ENCODE measurements at regions not wholly inside any gene's neighbourhood (a gene's known extent, or its start where the extent isn't known, plus 50 kb on each side); places are given as distances from the start of the nearest gene placed in this dataset.
"Not testable (repeated sequence)": the region's sequence is repeated elsewhere in the genome, so short reads cannot be mapped to it uniquely, and the experiment has no call there.

DNA sequence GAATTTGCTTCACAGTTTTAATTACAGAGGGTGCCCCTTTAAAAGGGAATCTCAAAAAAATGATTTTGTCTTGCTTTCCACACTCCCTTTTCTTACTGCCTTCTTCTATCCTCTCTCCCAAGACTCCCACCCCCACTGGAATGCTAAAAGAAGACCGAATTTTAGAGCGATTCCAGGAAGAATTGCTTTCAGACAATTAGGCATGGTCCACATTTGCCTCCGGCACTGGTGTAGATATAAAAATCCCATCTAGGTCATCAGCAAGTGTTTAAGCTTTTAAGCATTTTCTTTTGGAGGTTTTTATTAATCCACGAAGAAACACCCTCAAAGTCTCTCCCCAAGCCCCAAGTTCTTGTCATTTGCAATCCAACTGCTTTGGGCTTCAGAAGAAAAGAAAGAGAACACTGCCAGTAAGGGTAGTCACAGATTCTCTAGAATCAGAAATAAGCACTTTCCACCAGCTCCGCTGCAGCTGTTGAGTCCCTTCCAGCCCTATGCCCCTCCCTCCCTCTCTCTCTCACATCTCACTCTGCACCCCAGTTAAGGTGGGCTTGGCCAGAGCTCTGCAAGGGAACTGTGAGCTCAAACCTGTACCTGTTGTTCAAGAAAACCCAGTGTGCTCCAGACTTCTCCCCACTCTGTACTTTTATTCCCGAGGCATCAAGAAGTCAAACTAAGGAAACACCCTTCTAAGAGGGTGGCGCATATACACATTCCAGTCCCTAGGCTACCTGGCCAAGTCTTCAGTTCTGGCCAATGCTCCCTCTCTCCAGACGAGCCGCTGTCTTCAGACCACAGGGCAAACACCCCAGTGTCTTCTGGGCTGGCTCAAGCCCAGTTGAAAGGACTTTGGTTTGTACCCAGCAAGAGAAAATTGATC lies 170.2 kb downstream of the RGS9 start:
- Mint-ChIP-seq H3K27ac (no peak overlapping the region), H3K9me3 (no peaks in the 10 kb centered on the region), H3K36me3 (ENCODE audit: low read depth) (no peaks in the 10 kb centered on the region), H3K27me3 (ENCODE audit: insufficient read depth) (peaks cover 35% of the 10 kb centered on the region), H3K4me1 (ENCODE audit: low read depth) (no peaks in the 10 kb centered on the region), H3K4me3 (no peak overlapping the region)
- TF ChIP-seq, protein P1, sequence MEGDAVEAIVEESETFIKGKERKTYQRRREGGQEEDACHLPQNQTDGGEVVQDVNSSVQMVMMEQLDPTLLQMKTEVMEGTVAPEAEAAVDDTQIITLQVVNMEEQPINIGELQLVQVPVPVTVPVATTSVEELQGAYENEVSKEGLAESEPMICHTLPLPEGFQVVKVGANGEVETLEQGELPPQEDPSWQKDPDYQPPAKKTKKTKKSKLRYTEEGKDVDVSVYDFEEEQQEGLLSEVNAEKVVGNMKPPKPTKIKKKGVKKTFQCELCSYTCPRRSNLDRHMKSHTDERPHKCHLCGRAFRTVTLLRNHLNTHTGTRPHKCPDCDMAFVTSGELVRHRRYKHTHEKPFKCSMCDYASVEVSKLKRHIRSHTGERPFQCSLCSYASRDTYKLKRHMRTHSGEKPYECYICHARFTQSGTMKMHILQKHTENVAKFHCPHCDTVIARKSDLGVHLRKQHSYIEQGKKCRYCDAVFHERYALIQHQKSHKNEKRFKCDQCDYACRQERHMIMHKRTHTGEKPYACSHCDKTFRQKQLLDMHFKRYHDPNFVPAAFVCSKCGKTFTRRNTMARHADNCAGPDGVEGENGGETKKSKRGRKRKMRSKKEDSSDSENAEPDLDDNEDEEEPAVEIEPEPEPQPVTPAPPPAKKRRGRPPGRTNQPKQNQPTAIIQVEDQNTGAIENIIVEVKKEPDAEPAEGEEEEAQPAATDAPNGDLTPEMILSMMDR (IDR thresholded peaks at IDR 0.05), result no peak
- no peak for DNase-seq

DNA sequence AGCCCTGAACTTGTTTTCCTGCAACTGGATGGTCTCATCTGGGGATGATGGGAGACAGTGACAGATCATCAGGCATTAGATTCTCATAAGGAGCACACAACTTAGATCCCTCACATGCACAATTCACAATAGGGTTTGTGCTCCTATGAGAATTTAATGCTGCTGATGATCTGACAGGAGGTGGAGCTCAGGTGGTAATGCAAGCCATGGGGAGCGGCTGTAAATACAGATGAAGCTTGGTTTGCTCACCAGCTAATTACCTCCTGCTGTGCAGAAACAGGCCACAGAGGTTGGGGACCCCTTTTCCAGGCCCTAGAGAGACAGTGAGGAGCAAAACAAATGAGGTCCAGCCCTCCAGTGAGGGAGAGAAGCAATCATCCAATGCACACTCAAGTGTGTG lies 168.6 kb downstream of the RGS9 start:
- Mint-ChIP-seq H3K4me3 (no peak overlapping the region), H3K4me1 (ENCODE audit: low read depth) (no peaks in the 10 kb centered on the region), H3K9me3 (no peaks in the 10 kb centered on the region), H3K27me3 (ENCODE audit: insufficient read depth) (peaks cover 27% of the 10 kb centered on the region), H3K27ac (no peak overlapping the region), H3K36me3 (ENCODE audit: low read depth) (no peaks in the 10 kb centered on the region)
- no peak for DNase-seq
- TF ChIP-seq, protein P1 (IDR thresholded peaks at IDR 0.05), result no peak

DNA sequence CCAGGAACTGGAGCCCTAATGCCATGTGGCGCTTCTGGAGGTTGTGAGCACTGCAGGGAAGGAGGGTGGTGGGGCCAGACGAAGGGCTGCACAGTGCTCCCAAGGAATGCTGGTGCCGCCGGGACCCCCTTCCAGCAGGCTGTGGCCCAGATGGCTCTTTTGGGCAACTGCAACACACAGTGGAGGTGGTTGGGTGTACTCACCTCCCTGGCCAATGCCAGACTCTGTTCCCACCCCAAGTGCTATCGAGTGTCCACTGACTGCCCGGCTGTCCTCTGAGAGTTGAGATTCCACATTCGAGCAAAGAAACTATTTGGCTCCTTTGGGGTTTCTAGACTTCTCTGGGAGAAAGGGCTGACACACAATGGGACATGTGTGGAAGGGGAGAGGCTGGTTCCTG lies 167.9 kb downstream of the RGS9 start:
- TF ChIP-seq, protein P1 (IDR thresholded peaks at IDR 0.05), result no peak
- Mint-ChIP-seq H3K36me3 (ENCODE audit: low read depth) (no peaks in the 10 kb centered on the region), H3K9me3 (no peaks in the 10 kb centered on the region), H3K27me3 (ENCODE audit: insufficient read depth) (peaks cover 27% of the 10 kb centered on the region), H3K4me3 (no peak overlapping the region), H3K27ac (no peak overlapping the region), H3K4me1 (ENCODE audit: low read depth) (no peaks in the 10 kb centered on the region)
- no peak for DNase-seq

DNA sequence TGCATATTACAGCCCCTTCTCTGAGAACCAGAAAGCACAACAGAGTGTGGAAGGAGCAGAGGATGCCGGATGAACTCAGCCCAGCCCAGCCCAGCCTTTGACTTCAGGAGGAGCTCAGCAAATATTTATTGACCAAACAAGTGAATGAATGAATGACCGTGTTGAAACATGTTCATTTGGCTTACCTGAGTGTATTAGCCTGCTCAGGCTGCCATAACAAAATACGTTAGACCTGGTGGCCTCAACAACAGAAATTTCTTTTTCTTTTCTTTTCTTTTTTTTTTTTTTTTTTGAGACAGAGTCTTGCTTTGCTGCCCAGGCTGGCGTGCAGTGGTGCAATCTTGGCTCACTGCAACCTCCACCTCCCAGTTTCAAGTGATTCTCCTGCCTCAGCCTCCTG lies 164.7 kb downstream of the RGS9 start:
- H3K9me3 Mint-ChIP-seq; H3K36me3 Mint-ChIP-seq (ENCODE audit: low read depth); DNase-seq; H3K4me1 Mint-ChIP-seq (ENCODE audit: low read depth); H3K4me3 Mint-ChIP-seq; H3K27ac Mint-ChIP-seq: not testable (repeated sequence)
- peaks cover 16% of the 10 kb centered on the region for H3K27me3 Mint-ChIP-seq (ENCODE audit: insufficient read depth)

DNA sequence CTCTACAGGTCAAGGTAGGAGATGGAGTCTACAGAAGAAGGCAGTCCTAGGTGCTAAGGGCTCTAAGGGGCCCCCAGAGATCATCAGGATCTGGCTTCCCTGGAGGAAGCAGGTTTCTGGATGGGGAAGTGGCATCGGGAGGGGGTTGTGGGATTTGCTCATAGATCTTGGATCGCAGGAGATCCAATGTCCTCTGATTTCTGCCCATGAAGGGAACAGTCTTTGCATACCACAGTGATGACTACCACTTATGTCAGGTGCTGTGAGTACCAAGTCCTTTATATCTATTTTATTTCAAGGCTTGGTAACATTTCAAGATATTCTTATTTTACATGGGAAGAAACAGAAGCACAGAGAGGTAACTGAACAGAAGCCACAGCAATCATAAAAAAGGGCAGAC lies 164.0 kb downstream of the RGS9 start:
- H3K9me3 Mint-ChIP-seq, result no peaks in the 10 kb centered on the region
- DNase-seq, result no peak
- H3K27ac Mint-ChIP-seq, result no peak overlapping the region
- no peak overlapping the region for H3K4me3 Mint-ChIP-seq
- H3K4me1 Mint-ChIP-seq (ENCODE audit: low read depth), result no peaks in the 10 kb centered on the region; the same call in 1 of the 2 replicates
- H3K27me3 Mint-ChIP-seq (ENCODE audit: insufficient read depth), result peaks cover 14% of the 10 kb centered on the region
- no peaks in the 10 kb centered on the region for H3K36me3 Mint-ChIP-seq (ENCODE audit: low read depth)
- TF ChIP-seq, protein P1 (IDR thresholded peaks at IDR 0.05), result no peak

DNA sequence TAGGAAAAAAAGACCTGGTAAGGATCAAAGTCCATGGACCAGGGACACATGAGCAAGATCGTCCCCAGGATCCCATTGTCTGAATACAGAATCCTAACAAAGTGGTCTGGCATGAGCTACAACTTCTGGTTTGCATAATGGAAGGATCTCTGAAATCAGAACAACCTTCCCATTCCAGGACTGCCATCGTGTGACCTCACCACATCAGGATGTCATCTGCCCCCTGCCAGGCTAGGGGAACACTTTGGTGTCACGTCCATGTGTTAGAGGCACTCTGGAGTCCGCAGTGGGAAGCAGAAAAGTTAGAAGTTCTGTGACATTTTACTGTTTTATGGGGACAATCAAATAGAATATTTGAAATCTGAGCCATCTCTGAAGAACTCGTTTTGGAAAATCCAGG lies 160.7 kb downstream of the RGS9 start:
- H3K27me3 Mint-ChIP-seq (ENCODE audit: insufficient read depth), result peaks cover 14% of the 10 kb centered on the region
- H3K36me3 Mint-ChIP-seq (ENCODE audit: low read depth), result no peaks in the 10 kb centered on the region
- no peak overlapping the region for H3K4me3 Mint-ChIP-seq
- no peak overlapping the region for H3K27ac Mint-ChIP-seq
- no peaks in the 10 kb centered on the region; the same call in 1 of the 2 replicates for H3K4me1 Mint-ChIP-seq (ENCODE audit: low read depth)
- H3K9me3 Mint-ChIP-seq, result no peaks in the 10 kb centered on the region
- DNase-seq, result no peak
- TF ChIP-seq, protein P1 (IDR thresholded peaks at IDR 0.05), result no peak
